BJ (cell line): ENCODE measurements at regions not wholly inside any gene's neighbourhood (a gene's known extent, or its start where the extent isn't known, plus 50 kb on each side); places are given as distances from the start of the nearest gene placed in this dataset.

Experiments used
- CTCF ChIA-PET: fragments of 350-600 bp; formaldehyde crosslinking; extraction: SDS; loops from one replicate; lab custom pipeline; 2021; ENCODE audit warnings: antibody characterized with exemption, inconsistent platforms; lab: Yijun Ruan, JAX
- POLR2A ChIA-PET: fragments of 300-600 bp; sonication (Branson Sonifier 250); formaldehyde crosslinking; extraction: SDS; loops from one replicate; lab custom pipeline; 2021; ENCODE audit warnings: antibody characterized with exemption; lab: Charles Lee
- DNase-seq: peaks from one replicate; pipeline ENCODE4 v3.0.0-alpha.2; 2011; ENCODE audit warnings: low read depth
- H3K27me3 ChIP-seq: 2 replicates; pipeline ENCODE4 v1.6.0; 2011; ENCODE audit warnings: low read length; ENCODE audit not compliant: control insufficient read depth, insufficient read depth
- H3K36me3 ChIP-seq: 2 replicates; pipeline ENCODE4 v1.5.1; 2011; ENCODE audit warnings: low read length; ENCODE audit not compliant: control insufficient read depth, insufficient read depth
- H3K4me3 ChIP-seq: 2 replicates; pipeline ENCODE4 v1.5.1; 2011; ENCODE audit warnings: low read depth, mild to moderate bottlenecking, control low read depth, low read length
- CTCF ChIP-seq: IDR thresholded peaks from 2 replicates; pipeline ENCODE4 v1.5.1; 2011; ENCODE audit warnings: low read depth, mild to moderate bottlenecking, control low read depth, inconsistent platforms, low read length, moderate library complexity; ENCODE audit not compliant: insufficient read depth

- POLR2A ChIA-PET: no interaction called here
- no peak overlapping the region for H3K4me3 ChIP-seq
- no peaks in the 10 kb centered on the region for H3K36me3 ChIP-seq
- H3K27me3 ChIP-seq: peaks cover 15% of the 10 kb centered on the region
- DNase-seq: no peak
- no peak for TF ChIP-seq CTCF
- CTCF ChIA-PET: interaction anchor here (1.0 to 24.1 kb wide), 5 partner anchors 9 to 573 kb away, joined by 3 to 1245 read pairs (median 5); no protein-coding TSS in a partner anchor
Observed at GRCh38 chr11:45096636-45097035, 49.8 kb upstream of the PRDM11 start.
